GM21717 (cell line): ENCODE measurements at regions not wholly inside any gene's neighbourhood (a gene's known extent, or its start where the extent isn't known, plus 50 kb on each side); places are given as distances from the start of the nearest gene placed in this dataset.
"Not testable (repeated sequence)": the region's sequence is repeated elsewhere in the genome, so short reads cannot be mapped to it uniquely, and the experiment has no call there.

Experiments
- ATAC-seq: cut with Tn5 transposase; IDR thresholded peaks from one replicate; pipeline ENCODE4 v1.9.1; 2021; ENCODE audit warnings: mild to moderate bottlenecking, moderate library complexity; ENCODE audit not compliant: unreplicated experiment

GRCh38 chr2:224181534-224182155 is 142.6 kb upstream of the SERPINE2 start:
- ATAC-seq: no peak

GRCh38 chr2:224180810-224181209 is 141.7 kb upstream of the SERPINE2 start:
- ATAC-seq: no peak

- no peak for ATAC-seq
Measured at GRCh38 chr2:224178056-224178455, 139.0 kb upstream of the SERPINE2 start.

GRCh38 chr2:224175538-224175937 is 136.5 kb upstream of the SERPINE2 start:
- ATAC-seq: no peak

GRCh38 chr2:224174990-224175389 is 135.9 kb upstream of the SERPINE2 start:
- ATAC-seq: no peak

GRCh38 chr2:224174521-224174920 is 135.4 kb upstream of the SERPINE2 start:
- ATAC-seq: no peak

- no peak for ATAC-seq
Measured at GRCh38 chr2:224173933-224174332, 134.8 kb upstream of the SERPINE2 start.

GRCh38 chr2:224173210-224173609 is 134.1 kb upstream of the SERPINE2 start:
- no peak for ATAC-seq

GRCh38 chr2:224171226-224171625 is 132.1 kb upstream of the SERPINE2 start:
- no peak for ATAC-seq

- ATAC-seq: no peak
Measured at GRCh38 chr2:224169847-224170246, 130.8 kb upstream of the SERPINE2 start.

GRCh38 chr2:224167781-224168180 is 128.7 kb upstream of the SERPINE2 start:
- ATAC-seq: not testable (repeated sequence)

GRCh38 chr2:224166654-224167053 is 127.6 kb upstream of the SERPINE2 start:
- ATAC-seq: no peak

GRCh38 chr2:224165901-224166319 is 126.8 kb upstream of the SERPINE2 start:
- ATAC-seq: no peak

GRCh38 chr2:224163566-224164307 is 124.7 kb upstream of the SERPINE2 start:
- ATAC-seq: no peak

- no peak for ATAC-seq
Measured at GRCh38 chr2:224162122-224162521, 123.0 kb upstream of the SERPINE2 start.

GRCh38 chr2:224161712-224162111 is 122.6 kb upstream of the SERPINE2 start:
- ATAC-seq: no peak

- ATAC-seq: no peak
Measured at GRCh38 chr2:224160917-224161316, 121.8 kb upstream of the SERPINE2 start.

GRCh38 chr2:224159345-224159928 is 120.4 kb upstream of the SERPINE2 start:
- no peak for ATAC-seq

GRCh38 chr2:224158831-224159230 is 119.7 kb upstream of the SERPINE2 start:
- no peak for ATAC-seq

- ATAC-seq: no peak
Measured at GRCh38 chr2:224158061-224158460, 119.0 kb upstream of the SERPINE2 start.

GRCh38 chr2:224157655-224158054 is 118.6 kb upstream of the SERPINE2 start:
- no peak for ATAC-seq

- ATAC-seq: no peak
Measured at GRCh38 chr2:224156436-224156835, 117.3 kb upstream of the SERPINE2 start.
